Stimulated activated CD8-positive, alpha-beta memory T cell treated with anti-CD3 and anti-CD28 coated beads, Interleukin-12 subunit alpha, Interleukin-12 subunit beta, amount 100 ng/mL, for 1 hour (primary cell): ENCODE measurements at regions not wholly inside any gene's neighbourhood (a gene's known extent, or its start where the extent isn't known, plus 50 kb on each side); places are given as distances from the start of the nearest gene placed in this dataset.

Experiments used
- DNase-seq: peaks from one replicate; pipeline ENCODE4 v3.0.0-alpha.2; 2020; ENCODE audit warnings: low read depth

DNA sequence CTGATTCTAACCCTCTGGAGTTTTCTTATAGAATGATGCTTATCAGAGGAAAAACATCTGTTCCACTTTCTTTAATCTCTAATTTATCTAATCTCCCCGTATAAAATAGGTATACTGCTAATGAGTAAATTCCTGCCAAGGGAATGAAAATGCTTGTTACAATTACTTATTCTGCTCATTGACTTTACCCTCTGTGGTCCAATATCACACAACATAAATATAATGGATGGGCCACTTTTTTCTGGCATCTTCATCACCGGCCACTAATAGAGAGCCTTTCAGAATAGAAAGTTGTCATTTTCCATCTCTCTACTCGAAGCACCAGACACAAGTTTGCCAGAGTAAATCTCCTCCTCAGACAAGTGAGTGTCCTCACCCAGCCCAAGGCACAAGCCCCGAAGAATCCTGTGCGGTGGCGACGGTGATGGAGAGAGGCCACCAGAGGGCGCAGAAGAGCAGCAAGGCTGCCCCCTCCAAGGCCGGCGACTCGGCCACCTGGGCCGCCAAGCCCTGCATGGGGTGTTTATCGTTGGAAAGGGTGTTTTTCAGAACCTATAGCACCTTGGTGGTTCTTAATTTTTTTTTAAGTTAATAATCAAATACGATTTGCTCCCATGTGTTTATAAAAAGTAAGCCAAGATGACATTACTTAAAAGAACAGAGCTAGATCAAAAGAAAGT is 212.9 kb upstream of the ARID1B start:
- peak; percentile 51 for DNase-seq

DNA sequence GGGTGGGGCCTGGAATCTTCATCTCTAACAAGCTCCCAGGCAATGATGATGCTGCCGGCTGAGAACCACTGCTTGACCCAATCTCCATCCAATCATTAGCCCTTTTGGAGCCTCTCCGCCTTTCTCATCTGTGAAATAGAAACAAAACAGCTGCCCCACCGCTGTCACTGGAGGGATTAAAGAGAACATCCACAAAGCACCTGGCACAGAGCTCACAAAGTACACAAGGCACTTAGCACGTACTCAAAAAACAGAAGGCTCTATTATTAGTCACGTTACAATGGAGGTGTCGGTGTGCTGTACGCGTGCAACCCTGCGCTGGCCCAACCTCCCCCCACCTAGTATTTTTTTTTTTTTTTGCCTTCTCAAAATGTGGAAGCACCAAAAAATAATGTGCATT is 213.5 kb upstream of the ARID1B start:
- DNase-seq, result no peak

DNA sequence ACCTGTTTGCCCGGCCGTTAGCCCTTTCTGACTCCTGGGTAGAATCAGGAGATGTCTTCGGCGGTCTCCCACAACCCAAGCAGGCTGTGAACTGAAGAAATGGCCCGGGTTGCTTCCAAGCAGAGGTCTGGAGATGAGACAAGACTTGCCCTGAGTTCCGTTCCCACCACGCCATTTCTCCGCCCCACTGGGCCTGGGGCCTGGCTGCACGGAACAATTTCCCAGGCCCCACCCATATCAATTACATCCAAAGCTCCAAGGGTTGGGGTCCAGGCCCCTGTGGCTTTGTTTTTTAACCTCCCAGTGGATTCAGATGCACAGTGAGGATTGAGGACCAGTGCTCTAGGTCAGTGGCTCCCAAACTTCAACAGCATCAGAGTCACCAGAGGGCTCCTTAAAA is 214.5 kb upstream of the ARID1B start:
- DNase-seq, result no peak

DNA sequence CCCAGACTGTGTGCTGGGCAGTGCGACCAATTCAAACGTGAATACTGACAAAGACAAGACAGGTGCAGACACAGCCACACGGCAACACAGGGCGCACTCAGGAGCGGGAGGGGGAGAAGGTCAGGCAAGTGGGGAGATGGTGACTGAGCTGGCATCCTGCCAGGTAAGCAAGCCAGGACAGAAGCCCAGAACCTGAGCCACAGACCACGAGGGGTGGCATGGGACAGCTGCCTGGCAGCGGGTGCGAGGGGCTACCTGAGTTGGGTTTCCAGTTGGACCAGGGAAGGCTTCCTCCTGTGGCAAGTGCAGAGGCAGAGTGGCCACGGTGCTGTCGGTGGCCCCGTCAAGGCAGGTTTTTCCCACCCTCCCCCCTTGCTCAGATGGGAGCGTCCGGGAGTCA is 215.2 kb upstream of the ARID1B start:
- no peak for DNase-seq

DNA sequence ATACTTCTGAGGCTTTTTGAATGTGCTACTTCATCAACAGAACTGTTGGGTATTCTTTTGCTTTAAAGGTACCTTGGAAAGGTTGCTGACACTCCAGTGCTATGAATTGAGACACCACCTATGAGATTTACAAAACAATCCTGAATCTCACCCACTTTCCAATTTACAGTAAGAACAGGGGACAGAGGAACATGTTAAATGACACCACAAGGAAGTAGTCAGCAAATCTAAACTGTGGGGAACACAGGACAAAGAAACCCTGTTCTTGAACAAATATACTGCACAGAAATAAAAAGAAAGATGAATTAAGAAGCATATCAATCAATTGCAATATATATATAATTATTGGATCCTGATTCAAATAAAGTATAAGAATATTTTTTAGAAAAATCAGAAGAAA is 216.7 kb upstream of the ARID1B start:
- DNase-seq, result no peak

DNA sequence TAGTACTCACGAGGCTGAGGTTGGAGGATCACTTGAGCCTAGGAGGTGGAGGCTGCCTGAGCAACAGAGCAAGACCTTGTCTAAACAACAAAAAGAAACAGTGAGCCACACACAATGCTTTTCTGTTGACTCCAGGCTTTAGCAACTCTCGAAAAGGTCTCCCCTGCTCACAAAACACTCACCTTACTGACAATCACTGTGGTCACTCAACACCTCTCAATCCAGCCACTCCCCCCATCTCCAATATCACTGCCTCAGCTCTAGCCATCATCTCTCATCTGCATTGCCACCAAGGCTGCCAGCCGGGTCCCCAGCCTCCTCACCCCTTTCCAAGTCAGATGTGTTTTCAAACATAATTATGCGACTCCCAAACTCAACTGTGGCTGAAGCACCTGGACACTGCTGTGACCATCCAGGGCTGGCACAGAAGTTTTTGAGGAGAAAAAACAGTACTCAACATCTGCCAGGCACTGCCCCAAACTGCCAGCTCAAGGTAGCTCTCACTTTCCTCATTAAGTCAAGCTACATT is 218.0 kb upstream of the ARID1B start:
- no peak for DNase-seq

DNA sequence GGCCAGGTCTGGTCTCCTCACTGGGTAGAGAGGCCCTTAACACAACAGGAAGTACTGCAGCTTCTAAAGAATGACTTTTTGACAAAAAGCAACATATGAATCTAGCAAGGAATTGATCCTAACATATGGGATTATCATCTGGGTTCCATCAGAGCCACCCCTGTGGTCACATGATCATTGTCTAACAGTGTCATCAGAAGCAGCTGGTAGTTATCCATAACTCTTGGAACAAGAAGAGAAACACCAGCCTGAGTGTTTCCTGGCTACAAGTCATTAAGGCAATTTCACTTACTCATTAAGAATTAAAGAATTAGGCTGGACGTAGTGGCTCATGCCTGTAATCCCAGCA is 219.3 kb upstream of the ARID1B start:
- DNase-seq, result no peak

DNA sequence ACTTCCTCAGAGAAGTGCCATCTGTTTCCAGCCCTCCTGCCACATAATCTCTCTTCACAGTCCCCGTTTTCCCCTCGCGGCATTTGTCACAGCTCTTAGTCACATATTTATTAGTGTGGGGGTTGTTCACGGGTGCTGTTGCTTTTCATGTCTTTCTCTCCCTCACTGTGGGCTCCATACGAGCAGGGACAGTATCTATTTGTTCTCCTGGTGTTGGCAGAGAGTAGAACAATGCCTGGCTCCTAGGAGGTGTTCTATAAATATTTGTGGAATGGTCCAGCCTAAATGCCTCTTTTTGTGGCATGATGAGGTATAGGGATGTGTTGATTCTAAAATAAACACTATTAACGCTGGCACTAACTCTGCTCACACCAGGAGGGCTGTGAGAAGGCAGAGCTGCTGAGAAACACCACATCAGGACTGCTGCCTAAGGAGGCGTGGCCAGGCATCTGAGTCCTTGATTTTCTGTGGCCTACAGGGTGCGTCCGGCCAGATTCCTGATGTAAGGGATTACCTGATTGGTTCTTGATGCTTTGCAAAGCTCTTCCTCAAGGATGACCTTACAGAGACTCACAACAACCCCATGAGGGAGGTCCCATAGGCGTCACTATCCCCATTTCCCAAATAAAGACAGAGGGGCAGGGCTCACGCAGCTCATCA is 219.8 kb upstream of the ARID1B start:
- no peak for DNase-seq

DNA sequence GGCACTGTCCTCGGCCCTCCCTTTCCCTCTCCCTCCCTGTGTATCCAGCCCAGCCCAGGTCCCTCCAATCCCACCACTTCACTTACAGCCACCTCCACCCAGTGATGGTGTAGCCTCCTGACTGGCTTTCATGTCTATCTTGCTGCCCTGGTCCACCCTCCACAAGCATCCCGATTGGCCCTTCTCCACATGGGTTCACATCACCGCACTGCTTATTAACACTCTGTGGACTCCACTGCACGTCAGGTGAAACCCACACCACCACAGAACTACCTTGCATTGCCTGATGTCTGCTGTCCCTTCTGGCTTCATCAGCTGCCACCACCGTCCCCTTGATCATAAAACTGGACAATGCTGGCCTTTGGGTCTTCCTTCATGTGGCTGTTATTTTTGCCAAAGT is 220.4 kb upstream of the ARID1B start:
- no peak for DNase-seq

DNA sequence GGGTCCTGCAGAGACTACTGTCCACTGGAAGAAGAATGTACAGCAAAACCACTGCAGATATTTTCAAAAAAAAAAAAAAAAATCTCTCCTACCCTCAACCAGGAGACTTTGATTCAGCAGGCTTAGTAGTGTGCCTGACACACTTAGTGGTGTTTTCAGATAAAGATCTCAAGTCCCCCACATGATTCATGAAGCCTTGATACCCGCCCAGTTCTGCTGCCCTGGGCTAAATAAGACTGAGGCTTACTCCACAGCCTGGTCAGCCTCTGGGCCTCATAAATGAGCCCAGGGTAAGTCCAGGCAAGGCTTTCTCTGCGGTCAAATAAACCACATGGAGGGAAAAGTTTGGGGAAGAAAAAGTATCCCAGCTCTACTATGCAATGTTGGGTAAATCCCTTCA is 222.1 kb upstream of the ARID1B start:
- DNase-seq, result no peak

DNA sequence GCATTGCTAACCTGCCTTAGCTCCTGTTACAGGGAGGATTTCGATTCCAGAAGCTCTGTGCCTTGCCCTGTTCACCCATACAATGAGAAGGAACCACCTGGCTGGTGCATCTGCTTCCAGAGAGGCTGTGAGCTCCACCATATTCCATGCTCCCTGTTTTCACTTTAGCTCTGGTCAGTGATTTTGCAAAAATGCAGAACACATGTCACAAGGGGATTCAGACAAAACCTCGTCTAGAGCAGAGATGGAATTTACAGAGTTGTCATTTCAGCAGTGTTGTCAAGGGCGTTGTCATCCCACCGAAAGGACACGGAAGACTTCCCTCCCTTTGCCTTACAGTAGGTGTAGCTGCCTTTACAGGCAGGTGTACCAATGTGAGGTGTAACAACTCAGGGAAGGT is 223.0 kb upstream of the ARID1B start:
- DNase-seq, result no peak

DNA sequence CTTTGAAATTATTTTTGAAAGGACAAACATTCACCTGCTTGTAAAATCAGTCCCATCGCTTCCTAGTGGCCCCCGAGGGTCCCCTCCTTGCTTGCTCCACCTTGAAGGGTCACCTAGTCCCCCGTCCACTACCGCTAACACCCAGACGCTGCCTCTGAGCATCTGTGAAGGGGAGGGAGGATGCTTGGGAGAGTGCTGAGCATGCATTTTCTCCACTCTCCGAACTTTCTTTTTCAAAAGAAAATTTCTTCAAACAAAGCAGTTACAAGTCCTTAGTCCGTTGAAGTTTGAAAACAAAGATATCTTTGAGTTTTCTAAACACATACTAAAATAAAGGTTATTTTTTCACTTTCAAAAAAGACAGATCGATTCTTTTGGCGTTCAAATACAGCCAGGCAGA is 224.3 kb upstream of the ARID1B start:
- no peak for DNase-seq

DNA sequence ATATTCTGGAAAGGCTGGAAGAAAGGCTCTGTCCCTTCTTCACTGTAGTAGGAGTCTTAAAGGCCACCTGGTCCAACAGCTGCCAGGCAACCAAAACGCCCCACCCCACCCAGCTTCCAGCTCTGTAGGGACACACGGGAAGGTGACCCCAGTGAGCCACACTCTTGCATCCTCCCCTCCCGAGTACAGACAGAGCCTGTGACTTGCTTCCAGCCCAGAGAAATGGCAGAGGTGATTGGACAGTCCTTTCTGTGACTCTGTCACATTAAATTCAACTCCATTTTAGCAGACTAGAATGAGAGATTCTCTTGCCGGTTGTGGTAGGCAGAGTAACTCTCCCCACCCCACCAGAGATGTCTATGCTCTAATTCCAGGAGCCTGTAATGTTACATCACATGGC is 226.2 kb upstream of the ARID1B start:
- DNase-seq, result no peak

DNA sequence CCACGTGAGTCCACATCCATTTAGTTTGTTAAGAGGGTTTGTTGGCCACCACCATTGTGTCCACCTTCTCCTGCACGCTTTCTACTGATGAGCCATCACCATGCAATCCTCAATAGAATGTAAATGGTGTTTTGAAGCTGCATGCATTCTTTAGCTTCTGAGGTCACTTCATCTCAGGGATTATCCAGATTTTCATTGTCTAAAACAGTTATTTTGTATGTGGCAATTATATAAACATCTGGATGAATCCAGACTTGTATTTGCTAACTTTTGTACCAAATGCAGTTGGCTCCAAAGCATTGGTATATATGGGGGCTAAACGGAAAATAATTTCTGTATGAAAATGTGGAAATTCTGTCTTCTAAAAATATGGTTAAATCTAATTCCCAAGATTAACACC is 231.2 kb upstream of the ARID1B start:
- DNase-seq, result no peak

DNA sequence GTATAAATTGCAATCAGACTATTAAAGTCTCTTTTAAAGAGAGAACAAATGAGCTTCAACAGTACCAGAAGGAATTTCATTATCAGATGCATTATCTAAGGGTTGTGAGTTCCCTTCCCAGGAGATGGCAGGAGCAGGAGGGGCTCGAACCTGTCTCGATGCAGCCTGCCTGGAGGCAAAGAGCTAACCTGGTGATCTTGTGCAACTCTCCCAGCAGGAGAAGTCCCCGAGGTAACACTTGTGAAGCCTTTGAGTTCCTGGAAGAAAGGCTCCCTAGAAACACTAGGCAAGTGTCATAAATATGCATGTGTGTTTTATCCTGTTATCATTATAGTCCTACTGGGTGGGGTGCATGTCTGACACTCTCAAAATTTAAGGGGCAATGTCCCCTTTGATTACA is 232.2 kb upstream of the ARID1B start:
- no peak for DNase-seq

DNA sequence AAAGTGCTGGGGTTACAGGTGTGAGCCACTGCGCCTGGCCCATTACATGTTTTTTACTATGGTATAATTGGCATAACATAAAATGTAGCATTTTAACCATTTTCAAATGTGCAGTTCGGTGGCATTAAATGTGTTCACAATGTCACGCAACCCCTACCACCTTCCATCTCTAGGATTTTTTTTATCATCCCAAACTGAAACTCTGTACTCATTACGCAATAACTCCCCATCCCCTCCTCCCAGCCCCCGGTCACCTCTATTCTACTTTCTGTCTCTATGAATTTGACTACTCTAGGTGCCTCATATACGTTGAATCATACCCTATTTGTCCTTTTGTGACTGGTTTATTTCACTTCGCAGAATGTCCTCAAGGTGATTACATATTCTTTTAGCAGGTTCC is 233.1 kb upstream of the ARID1B start:
- DNase-seq, result no peak

DNA sequence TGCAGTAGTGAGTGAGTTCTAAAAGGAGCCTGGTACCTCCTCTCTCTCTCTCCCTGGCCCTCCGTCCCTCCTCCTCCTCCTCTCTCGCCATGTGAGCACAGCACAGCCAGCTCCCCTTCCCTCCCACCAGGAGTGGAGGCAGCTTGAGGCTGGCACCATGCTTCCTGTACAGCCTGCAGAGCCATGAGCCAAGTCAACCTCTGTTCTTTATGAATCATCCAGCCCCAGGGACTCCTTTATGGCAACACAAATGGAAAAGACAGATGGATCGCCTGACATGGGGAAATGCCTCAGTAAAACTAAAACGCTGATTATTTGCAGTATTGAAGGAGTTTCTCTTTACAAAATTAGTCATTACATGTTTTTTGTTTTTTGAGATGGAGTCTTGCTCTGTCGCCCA is 233.7 kb upstream of the ARID1B start:
- DNase-seq, result no peak

DNA sequence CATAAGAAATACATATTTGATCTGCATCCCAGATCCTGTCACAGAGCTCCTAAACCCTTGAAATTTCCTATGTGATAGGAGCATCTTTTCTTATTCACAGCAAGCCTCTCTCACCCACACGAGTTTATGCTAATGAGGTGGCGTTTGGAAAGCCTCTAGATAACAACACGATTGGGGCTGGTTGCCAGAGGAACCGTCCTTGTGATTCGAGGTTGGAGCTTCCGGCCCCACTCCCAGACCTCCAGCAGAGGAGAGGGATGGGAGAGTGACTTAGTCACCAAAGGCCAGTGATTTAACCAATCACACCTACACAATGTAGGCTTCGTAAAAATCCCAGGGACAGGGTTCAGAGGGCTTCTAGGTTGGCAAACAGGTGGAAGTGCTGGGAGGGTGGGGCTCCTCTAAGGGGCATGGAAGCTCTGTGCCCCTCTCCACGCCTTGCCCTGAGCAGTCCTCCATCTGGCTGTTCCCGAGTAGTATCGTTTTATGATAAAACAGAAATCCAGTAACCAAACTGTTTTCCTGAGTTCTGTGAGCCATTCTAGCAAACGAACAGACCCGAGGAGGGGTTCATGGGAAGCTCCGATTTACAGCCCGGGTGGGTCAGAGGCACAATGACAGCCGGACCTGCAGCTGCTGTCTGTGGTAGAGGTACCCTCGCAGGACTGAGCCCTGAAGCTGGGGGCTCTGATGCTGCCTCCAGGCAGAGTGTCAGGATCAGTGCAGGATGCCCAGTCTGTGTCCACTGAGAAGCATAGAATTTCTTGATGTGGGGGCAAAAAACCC is 238.1 kb upstream of the ARID1B start:
- DNase-seq, result no peak

DNA sequence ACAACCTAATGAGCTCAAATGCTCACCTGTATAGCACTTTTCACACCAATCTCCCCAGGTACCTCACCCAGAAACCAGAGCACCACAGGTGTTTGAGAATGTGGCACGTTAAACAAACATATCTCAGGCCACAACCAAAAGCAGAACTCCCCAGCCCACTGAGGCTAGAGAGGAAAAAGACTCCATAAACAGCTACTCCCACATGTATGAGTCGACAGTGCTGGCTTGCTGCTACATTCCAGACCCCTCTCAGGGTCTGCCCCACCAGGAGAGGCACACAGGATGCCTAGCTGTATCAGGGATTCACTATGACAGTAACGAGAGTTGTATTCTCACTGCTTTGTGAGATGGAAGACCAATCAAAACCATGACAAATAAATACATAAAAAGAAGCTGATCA is 242.6 kb upstream of the ARID1B start:
- DNase-seq, result no peak

DNA sequence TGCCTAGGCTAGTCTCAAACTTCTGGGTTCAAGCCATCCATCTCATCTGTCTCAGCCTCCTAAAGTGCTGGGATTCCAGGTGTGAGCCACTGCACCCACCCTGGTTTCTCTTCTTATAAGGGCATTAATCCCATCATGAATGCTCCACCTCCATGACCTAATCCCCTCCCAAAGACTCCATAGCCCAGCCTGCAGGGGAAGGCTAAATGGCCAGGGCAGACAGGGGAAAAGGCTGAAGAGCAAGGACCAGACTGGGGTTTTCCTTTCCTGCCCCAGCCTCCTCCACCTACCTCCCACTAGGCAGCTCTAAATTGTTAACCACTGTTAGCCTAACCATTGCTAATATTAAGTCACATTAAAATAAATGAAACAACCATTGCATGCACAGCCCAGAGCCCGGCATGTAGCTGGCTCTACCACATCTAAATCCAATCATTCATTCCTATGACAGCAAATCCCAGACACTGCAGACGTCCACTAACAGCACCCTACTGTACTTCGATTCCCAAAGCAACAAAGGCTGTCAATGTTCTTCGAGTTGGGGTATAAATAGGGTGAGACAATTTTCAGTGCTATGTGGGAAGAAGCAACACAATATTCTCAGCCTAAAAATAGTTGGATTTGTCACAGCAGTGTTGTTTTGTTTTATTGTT is 243.2 kb upstream of the ARID1B start:
- DNase-seq, result no peak

DNA sequence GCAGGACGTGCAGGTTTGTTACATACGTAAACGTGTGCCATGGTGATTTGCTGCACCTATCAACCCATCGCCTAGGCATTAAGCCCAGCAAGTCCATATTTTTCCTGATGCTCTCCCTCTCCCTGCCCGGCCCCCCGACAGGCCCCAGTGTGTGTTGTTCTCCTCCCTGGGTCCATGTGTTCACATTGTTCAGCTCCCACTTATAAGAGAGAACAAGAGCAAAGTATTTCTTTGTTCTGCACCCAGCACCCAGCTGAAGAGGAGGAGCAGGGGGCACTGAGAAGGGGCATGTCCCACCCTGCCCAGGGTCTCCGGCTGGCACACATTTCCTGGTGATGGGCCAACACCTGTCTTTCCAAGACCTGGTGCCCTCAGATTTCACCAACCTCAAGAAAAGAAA is 251.1 kb upstream of the ARID1B start:
- no peak for DNase-seq

DNA sequence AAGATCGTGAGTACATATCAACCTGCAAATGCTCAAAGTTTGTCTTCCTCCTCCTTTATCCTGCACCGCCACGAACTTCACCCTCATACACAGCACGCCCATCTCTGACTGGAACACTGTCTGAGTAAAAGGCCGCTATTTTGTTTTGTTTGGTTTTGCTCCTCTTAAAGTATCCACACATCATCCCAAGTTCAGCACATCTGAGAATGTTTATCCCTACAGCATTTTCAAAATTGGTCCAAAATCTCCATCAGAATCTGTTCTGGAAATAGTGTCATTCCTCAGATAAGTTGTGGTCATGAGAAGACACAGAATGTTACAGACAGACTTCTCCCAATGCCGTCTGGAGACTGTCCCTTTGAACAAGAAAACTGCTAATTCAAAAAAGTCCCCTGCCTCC is 251.6 kb upstream of the ARID1B start:
- DNase-seq, result no peak

DNA sequence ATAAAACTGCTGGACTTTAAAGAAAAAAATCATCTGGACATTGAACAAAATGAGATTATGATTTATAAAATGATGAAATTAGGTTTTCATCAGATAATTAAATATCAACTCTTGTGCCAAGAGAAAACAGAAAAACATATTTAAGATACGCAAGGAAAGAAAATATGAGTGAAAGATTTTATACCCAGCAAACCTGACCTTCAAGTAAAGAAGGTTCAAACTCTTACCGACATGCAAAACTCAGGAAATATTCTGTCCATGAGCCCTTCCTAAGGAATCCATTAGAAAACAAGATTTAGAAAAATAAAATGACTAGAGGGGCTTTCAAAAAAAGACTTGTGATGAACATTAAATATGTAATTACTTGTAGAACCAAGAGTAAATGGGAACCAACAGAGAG is 257.2 kb upstream of the ARID1B start:
- DNase-seq, result no peak
